GM19372 (cell line): ENCODE measurements at regions not wholly inside any gene's neighbourhood (a gene's known extent, or its start where the extent isn't known, plus 50 kb on each side); places are given as distances from the start of the nearest gene placed in this dataset.

Source experiments
- ATAC-seq: cut with Tn5 transposase; IDR thresholded peaks from one replicate; pipeline ENCODE4 v1.9.1; 2021; ENCODE audit warnings: mild to moderate bottlenecking, low read depth, moderate library complexity; ENCODE audit not compliant: unreplicated experiment

DNA sequence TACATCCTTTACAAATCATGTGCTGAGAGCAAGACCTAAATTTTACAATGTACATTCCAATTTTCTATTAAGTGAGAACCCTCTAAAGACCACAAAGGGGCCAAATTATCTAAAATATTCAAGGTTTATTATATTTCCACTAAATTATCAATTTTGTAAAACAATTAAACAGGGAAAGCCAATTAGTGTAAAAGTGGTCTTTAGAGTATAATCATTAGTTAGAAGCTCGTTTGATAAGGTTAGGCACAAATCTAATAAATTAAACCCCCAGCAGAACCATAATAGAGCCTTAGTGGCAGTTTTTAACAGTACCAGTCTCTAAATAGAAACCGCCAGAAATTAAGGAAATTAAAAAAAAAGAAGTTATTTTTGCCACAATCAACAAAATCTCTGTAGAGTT is 249.1 kb upstream of the MANEA start:
- ATAC-seq: no peak

DNA sequence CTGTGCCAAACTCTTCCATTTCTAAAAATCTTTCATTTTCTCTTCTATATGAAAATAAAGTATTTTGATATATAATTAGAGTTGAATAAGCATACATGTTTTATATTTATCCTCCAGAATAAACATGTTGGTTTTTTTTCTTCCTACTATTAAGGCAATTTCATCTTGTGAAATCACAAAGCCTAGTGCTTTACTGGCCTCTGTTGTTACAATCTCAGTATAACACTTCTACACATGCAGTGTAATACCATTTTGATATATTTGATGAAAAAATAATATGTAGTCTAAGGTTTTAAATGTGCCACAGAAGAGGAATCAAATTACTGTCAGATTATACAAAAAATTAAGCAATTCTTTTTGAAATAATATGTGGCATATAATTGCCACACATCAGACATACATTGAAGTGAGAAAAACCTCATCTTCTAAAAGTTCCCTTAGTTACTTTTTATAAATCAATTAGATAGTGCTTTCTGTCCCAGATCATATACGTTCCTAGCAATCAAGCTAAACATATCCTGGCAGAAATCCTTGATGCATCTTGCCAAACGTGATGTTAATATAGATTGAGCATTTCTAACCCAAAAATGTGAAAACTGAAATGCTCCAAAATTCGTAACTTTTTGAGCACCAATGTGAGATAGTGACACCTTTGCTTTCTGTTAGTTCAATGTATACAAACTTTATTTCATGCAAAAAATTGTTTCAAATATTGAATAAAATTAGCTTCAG is 225.1 kb upstream of the MANEA start:
- no peak for ATAC-seq

DNA sequence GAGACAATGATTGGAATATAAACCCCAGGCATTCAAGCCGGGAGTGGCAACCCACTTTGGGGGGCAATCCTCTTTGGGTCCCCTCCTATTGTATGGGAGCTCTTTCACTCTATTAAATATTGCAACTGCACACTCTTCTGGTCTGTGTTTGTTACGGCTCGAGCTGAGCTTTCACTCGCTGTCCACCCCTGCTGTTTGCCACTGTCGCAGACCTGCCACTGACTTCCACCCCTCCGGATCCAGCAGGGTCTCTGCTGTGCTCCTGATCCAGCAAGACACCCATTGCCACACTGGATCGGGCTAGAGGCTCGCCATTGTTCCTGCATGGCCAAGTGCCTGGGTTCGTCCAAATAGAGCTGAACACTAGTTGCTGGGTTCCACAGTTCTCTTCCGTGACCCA is 222.8 kb upstream of the MANEA start:
- no peak for ATAC-seq

DNA sequence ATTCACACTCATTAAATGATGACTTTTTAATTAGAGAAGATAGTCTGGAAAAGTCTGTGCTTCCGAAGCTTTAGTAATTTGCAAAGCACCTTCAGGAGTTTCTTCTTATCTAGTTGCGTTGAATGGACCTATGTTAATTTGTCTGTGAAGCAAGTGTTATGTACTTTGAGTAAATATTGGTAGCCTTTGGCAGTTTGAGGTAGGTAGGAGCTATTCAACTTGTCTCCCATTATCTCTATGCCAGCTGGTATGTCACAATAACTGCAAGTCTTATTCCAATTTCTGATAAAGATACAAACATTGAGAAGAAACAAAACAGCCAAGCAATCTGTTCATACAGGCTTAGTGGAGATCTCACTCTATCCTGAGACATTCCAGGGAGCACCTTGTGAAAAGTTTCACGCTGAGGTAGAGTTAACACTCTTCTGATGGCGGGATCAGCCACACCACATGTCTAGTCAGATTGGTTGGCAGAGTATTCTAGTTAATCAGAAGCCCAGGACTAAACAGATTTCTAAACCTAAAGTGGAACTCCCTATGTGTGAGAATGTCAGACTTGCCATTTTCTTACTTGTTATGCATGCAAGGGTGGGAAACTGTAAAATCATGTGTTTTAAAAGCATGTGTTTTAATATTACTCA is 219.8 kb upstream of the MANEA start:
- no peak for ATAC-seq

DNA sequence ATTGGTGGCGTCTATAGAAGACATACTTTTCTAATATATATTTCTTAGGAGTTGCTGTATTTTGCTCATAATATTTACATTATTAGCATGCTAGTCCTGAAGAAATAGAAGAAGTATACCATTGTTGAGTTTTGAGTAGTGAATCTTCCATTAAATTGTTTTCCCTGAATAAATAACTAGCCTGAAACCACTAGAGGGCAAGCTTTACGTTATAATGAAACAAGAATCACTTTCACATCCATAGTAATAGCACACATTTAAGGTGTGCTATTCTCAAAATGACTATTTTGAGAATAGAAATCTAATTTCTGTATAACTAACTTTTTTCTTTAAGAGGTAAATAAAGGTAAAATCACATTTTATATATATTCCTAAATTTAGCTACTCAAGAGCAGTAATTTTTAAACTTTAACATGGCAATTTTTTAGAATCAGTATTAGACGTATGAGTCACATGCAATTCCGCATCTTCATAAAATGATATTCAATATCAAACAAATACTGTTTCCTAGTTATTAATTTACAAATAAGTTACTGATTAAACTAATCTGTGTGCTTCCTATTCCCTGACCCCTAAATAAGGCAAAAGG is 213.2 kb upstream of the MANEA start:
- ATAC-seq: peak; percentile 68

DNA sequence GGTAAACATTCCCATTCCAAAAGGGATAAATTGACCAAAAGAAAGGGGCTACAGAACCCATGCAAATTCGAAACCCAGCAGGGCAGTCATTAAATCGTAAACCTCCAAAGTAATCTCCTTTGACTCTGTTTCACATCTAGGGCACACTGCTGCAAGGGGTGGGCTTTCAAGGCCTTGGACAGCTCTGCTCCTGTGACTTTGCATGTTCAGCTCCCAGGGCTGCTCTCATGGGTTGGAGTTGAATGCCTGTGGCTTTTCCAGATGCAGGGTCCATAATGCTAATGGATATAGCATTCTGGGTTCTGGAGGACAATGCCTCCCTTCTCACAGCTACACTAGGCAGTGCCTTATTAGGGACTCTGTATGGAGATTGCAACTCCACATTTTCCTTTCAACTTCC is 211.9 kb upstream of the MANEA start:
- no peak for ATAC-seq

DNA sequence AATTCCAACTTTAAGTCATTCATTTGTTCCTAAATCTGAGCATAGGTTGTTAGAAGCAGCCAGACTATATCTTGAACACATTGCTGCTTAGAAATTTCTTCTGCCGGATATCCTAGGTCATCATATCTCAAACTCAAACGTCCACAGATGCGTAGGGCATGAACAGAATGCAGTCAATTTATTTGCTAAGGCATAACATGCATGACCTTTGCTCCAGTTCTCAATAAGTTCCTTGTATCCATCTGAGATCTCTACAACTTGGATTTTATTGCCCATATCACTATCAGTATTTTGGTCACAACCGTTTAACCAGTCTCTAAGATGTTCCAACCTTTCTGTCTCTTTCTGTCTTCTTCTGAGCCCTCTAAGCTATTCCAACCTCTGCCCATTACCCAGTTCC is 210.9 kb upstream of the MANEA start:
- no peak for ATAC-seq

DNA sequence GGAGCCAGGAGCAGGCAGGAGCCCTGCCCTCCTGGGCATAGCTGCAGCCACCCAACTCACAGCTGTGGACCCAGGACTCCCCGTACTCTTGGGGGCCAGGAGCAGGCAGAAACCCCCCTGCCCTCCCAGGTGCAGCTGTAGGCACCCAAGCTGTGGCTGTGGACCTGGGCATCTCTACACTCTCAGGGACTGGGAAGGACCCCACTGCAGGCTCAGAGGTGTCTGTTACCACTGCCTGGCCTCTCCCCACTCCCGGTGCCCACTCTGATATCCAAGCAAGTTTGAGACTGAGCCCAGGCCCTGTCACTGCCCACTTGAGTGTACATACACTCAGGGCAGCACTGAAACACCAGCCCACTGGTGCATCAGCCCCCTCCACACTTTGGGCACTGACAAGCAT is 193.5 kb upstream of the MANEA start:
- ATAC-seq: no peak

DNA sequence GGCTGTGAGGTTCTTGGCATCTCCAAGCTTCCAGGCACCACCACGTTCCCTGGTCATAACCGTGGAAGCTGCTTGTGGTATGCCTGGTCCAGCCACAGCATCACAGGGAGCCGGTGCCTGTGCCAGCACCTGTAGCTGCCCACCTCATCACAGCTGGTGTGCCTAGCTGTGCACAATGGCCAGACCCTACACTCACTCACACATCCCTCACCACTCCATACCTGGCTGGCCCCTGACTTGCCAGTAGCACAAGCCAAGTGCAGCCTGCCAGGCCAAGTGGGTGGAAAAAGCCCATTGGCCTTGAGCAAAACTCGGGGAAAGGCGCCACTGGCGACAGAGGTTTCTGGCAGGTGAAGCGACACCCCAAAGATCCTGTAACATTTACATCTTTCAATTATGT is 192.3 kb upstream of the MANEA start:
- no peak for ATAC-seq

DNA sequence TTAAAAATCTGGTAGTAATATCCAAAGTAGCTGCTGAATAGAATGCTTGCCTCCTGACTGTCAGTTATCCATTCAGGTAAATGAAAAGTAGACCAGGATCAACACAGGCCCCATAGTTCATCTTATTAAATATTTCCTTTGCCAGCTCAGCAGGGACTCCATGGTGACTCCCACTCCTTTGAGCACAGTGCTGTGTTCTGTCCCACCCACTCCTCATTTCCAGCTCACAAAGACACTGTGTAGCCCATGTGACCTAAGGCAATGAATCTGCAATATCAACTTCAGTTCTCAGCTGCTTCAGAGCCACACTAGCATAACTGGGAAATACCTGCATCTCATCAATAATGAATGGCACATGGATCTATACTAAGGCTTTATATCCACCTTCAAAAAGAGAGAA is 189.5 kb upstream of the MANEA start:
- ATAC-seq: no peak

DNA sequence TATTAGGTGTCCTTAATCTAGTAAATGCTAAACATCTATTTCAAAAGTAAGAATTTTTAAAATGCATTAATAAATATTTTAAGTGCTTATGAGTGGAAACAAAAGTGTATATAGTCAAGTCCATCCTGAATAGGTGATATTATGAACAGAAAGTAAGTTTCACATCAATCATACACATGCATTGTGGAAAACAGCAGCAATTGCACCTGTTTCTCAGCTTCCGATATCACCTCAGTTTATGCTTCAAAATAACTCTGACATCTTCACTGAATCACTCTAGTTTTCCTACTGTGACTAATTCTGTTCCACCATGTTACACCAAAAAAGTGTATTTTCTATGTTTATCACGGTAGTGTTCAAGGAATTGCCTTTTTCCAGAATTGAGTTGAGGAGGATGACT is 172.6 kb upstream of the MANEA start:
- ATAC-seq: no peak

DNA sequence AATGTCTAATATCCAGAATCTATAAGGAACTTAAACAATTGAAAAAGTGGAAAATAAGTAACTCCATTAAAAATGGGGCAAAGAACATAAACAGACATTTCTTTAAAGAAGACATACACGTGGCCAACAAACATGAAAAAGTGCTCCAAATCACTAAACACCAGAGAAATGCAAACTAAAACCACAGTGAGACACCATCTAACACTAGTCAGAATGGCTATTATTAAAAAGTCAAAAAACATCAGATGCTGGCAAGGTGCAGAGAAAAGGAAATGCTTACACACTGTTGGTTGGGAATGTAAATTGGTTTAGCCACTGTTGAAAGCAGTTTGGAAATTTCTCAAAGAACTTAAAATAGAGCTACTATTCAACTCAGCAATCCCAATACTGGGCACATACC is 169.2 kb upstream of the MANEA start:
- ATAC-seq: no peak

DNA sequence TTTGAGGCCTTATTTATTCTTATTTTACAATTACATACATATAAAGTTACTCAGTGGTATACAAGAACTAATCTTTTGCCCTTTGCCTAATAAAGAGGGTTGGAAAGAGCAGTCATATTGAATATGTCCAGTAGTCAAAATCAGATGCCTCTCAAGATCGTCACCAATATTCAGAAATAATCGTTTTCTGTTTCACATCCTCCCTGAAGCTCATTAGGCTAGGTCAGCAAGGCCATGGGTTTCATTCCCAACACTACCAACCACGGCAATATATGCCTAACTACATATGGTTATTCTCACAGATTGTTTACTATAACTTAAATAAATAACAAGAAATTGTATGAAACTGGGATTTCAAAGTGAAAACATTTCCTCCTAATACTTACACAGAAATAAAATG is 167.2 kb upstream of the MANEA start:
- no peak for ATAC-seq

DNA sequence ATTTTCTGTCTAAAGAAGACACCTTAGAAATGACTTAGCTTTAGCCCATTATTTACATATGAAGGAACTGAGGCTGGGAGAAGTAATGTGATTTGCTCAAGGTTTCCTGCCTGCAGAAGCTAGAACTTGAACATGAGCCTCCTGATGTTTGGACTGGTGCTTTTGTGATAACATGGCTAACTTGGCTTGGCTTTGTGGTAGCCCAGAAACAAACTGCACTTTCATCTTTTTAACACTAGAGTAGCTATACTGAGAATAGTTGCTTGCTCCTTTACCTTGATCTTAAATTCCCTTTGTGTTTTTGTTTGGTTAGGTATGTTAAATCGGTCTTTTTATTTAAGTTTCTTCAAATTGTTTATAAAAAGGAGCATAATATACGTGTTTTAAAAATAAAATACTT is 163.5 kb upstream of the MANEA start:
- no peak for ATAC-seq

DNA sequence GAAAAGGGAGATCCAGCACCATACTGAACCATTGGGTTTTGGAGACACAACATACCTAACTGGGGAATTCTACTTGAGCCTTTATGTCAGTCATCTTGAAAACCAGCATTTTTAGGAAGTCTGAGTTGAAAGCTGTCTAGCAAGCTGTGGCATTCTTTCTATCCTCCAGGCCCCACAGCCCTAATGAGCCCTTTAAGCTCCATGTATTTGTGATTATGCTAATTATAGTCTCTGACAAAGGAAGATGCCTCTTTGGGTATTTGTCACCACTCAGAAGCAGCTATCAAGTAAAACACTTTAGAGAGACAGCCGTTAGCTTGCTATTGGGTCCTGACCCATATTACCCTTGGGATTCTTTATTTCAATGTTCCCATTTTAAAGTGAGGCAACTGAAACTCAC is 159.5 kb upstream of the MANEA start:
- ATAC-seq: no peak

DNA sequence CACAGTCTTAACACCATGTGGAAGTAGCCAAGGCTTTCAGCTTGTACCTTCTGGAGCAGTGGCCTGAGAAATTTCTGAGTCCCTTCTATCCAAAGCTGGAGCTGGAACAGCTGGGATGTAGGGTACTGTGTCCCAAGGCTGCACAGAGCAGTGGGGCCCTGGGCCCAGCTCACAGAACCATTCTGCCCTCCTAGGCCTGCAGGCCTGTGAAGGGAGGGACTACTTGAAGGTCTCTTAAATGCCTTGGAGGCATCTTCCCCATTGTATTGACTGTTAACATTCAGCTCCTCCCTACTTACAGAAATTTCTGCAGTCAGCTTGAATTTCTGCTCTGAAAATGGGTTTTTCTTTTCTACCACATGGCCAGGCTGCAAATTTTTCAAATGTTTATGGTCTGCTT is 156.5 kb upstream of the MANEA start:
- no peak for ATAC-seq

DNA sequence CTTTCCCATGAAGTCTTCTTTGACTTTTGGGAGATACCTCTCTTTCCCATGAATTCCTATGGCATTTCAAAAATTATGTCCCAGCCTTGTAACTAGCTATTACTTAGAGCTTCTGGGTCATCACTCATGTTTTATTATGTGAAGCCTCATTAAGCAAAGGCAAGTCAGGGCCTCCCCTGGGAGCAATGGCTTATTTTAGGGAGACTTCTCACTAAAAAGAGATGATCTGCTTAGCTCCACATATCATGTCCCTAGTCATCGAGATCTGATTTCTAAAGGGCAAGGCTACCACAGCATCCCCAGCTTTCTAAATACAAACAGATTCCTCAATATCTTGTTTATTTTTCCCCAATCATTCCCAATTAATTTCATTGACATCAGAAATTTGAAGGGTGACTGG is 154.0 kb upstream of the MANEA start:
- ATAC-seq: no peak

DNA sequence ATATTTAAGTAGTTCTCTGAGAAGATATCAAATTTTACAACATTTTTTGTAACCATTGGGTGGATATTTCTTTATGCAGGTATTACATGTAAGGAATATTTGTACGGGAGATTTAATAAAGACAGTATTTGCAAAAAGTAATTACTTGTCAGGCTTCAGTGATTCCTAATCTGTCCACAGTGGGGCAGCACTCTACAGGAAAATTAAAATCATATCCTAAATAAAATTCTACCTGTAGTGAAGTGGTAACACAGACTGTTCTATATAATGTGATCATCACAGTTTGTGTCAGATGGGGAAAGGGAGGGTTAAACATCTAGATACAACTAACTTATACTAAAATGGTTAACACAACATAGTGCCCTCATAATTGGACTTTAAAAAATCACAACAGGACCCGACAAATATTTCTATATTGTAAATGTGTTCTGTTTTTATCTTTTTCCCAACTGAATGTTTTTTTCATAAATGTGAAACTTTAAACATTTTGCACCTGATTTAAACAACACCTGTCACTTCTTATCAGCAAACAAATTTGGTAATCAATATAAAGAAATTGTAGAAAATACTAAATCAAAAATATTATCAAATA is 145.6 kb upstream of the MANEA start:
- peak; percentile 49 for ATAC-seq

DNA sequence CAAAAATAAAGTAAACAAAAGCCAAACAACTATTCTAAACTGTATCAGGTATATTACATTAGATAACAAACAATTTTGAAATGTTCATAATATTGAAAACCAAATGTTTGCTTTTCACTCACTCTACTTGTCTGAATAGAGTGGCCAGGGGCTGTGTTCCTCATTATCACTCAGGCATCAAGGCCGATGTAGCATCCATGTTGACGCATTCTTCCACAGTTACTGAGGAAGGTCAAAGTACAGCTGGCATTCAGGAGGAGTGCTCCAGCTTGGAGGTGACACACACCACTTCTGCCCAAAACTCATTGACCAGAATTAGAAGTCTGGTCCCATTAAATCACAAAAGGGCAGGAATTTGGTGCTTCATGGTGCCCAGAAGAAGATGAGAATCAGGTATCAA is 137.6 kb upstream of the MANEA start:
- ATAC-seq: no peak

DNA sequence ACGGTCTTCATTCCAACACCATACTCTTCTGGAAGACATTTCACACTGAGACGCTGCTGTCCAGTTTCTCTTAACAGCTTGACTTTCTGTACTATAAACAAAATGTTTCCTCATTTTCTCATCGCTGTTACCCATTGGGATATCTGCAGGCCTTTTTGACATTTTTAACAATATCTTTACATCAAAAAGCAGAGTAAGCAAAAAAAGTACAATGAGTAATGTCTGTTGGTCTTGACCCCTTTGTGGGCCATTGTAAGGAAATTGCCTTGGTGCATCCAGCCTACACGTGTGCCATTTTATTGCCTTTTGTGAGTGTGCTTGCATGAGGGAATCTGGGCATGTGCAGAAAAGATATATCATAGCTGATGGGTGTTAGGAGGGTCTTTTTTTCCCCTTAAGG is 129.1 kb upstream of the MANEA start:
- ATAC-seq: no peak

DNA sequence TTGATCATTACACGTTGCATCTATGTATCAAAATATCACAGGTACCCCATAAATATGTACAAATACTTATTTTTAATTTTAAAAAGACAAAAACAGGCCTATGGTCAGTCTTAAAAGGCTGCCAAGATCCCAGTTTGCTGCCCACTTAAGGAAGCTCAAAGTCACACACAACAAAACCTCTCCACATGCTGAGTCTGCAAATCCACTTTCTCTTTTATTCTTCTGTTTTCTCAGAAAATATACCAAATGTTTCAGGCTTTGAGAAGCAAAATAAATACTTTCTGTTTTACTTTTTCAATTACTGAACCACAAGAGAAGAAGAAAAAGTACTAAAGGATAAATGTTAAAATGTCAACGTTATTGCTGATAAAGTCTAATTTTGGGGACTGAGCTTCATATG is 107.8 kb upstream of the MANEA start:
- no peak for ATAC-seq

DNA sequence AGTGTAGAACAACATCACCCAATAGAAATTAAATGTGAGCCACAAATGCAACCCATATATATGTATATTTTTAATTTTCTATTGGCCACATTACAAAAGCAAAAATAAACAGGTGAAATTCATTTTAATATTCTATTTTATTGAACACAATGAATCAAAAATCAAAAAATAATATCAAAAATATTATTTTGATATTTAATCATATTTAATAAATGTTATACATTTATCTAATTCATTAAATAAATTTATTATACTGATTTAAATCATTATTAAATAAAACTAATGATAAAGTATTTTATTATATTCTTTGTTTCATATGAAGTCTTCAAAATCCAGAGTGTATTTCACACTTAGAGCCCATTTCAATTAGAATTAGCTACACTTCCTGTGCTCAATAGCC is 98.4 kb upstream of the MANEA start:
- no peak for ATAC-seq
